ENCODE measurements at regions not wholly inside any gene's neighbourhood (a gene's known extent, or its start where the extent isn't known, plus 50 kb on each side); places are given as distances from the start of the nearest gene placed in this dataset.

- DNase-seq = no peak
These were observed 1458.7 kb downstream of the AACS start for GRCh38 chr12:126523891-126524290.

DNA sequence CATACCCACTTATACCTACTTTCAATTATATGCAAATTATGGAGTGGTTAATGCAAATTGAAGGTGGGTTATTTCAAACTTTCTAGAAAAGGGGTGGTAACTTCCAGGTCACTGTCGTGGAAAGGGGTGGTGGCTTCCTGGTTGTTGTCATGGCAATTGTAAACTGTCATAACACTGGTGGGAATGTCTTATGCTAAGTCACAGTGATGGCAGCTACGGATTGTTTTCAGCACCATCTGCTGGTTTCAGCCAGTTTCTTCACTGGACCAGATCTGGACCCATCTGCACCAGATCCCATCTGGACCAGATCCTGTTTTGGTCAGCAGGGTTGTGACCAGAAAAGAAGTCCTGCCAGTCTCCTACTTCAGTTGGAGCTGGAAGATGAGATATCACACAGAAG, 1469.3 kb downstream of the AACS start:
- DNase-seq = no peak

DNA sequence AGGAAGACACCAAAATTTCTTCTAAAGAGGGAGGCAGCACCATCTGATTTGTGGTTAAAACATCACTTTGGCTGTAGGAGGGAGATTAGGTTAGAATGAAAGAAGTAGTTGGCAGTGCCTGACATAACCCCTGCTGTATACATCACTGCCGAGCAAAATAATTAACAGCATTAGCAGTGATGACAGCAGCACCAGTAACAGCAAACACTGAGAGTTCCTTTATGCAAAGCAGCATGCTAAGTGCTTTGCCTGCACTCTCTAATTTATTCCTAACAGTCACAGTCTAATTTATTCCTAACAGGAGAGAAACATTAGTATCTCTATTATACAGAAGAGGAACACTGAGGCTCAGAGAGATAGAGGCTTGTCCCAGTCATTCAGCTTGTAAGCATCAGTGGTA, 1469.7 kb downstream of the AACS start:
- DNase-seq = no peak

GRCh38 chr12:126535971-126536370, 1470.7 kb downstream of the AACS start:
- DNase-seq = no peak

DNA sequence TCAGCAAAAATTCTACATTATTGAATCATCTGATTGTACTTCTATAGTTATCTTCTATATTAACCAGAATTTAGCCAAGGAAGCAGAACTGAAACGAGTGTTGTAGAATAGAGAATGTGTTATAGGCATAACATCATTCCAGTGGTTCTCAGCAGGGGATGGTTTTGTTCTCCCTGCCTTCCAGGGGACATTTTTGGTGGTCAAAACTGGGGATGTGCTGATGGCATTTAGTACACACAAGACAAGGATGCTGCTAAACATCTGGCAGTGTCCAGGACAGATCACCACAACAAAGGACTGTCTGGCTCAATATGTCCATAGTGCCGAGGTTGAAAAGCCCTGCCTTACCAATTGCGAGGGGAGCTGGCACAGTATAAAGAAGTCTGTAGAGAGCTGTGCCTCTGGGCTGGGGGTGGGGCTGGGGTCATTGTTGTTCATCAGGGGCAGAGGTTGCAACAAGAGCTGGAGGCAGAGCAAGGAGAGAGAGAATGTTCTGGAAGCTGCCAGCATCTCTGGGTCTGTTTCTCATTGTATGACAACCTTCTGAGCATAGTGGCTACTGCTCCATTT, 1472.8 kb downstream of the AACS start:
- DNase-seq = no peak

- DNase-seq = no peak
These were observed 1473.7 kb downstream of the AACS start for GRCh38 chr12:126538888-126539287.

DNA sequence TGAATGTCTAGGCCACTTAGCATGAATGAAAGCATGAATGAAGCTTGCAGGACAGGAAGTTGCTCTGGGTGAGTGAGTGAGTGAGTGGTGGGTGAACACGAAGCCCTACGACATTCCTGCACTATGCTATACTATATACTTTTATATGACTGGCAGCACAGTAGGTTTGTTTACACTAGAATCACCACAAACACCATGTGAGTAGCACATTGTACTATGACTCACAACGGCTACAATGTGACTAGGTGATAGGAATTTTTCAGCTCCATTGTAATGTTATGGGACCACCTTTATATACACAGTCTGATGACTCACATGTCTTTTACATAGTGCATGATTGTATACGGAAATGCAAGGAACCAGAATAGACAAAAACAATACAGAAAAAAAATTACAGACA, 1480.2 kb downstream of the AACS start:
- DNase-seq = no peak

DNA sequence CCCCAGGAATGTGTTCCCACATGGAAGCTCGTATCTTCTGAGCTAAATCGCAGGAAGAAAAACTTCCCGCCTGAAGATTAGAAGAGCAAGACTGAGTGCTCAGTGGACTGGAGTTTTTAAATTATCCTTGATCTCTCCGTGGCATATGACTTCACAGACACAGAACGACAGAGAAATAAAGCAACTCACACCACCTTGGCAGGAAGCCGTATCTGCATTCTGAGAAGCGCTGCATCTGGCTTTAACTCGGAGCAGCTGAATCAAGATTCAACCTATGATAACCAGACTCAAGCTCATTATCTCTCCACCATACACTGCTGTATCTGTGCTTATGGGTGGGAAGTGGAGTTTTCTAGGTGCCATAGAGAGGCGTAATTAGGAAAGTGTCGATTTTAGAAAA, 1482.7 kb downstream of the AACS start:
- DNase-seq = peak; percentile 43

DNA sequence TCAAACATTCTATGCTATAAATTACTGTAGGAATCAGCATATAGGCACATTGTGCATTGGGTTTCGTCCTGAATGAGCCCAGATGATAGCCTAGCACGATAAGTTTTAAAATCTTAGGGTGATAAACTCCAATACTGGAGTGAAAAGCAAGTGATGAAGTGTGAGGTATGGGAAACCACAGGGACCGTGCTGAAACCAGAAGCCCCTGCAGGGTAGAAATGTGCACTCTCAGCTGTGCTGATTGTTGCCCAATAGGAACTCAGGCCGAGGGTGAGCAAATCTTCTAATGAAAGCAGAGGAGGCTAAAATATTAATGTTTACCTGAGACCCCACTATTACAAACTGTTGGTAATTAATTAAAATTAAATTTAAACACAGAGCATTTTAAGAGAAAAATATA, 1486.6 kb downstream of the AACS start:
- no peak for DNase-seq

GRCh38 chr12:126554625-126555024, 1489.4 kb downstream of the AACS start:
- no peak for DNase-seq

DNA sequence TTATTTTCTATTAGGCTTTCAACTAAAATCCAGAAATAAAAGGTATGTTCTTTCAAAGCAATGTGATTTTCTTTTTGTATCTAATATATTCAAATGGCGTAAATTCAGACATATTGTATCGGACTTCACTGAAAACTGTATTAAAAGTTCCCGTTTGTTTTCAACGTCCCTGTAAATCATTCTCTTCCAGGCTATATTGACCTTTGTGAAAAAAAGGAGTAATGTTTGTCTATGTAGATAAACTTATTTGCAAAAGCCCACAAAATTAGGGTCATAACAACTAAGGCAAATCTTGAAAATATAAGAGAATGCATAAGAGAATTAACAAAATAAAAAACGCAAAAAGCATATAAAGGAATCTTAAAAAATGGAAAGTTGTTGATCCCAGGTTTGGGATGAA, 1492.4 kb downstream of the AACS start:
- no peak for DNase-seq

- no peak for DNase-seq
These were observed 1493.0 kb downstream of the AACS start for GRCh38 chr12:126558219-126558618.

DNA sequence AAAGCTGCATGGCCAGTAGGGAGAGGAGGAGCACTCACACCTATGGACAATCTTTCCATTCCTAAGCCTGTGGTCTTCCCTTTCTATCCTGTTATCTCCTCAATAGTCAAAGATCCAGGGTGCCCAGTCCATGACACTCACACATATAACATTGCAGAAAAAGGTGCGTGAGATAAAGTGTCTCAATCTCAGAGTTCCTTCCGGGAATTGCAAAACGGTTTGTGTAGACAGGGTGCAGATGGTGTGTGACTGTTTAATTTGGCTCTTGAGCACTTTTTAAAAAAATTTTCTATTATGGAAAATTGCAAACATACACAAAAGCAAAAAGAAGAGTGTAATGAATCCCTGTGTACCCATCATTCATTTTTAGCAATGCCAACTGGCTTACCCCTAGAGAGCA, 1493.6 kb downstream of the AACS start:
- no peak for DNase-seq

DNA sequence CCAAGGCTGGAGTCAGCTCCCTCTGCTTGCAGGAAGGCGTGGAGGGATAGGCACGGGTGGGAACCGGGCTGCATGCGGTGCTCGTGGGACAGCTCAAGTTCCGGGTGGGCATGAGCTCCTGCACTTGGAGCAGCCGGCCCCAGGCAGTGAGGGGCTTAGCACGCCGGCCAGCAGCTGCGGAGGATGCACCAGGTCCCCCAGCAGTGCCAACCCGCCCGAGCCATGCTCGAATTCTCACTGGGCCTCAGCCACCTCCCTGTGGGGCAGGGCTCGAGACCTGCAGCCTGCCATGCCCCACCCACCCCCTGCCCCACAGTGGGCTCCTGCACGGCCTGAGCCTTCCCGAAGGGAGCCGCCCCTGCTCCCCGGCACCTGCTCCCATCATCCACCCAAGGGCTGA, 1501.8 kb downstream of the AACS start:
- no peak for DNase-seq

DNA sequence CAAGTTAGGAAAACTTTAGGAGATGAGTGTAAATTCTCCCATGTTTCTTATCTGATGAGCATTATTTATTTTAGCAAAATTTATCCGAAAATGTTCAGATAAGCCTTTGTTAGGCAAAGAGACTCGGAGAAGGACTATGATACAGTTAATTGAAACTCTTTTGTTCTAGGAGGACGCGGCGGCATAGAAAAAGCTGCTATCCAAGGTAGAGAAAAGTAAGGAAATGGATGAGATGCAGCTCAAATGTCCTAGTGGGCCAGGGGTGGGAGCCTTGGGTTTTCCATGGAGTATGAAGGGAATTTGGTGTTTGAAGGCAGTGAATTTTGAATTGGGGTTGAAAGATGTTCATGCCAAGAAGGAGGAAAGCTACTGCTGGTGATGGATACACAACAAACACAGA, 1504.5 kb downstream of the AACS start:
- DNase-seq = no peak

DNA sequence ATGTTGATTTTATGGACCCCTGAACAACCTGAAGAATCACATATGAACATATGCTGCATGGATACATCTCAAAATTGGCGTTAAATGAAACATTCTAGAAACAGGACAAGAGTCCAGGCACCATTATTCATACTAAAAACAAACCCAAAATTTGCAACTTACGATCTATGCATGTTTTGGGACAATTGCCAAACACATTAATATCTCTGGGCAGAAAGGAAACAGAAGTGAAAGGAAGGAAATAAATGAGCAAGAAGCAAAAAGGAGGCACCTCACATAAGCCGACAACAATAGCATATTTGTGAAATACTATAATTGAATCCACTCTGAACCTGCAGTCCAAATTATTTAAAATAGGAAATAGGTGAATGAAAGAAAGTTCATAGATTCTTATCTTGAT, 1505.3 kb downstream of the AACS start:
- no peak for DNase-seq

GRCh38 chr12:126572170-126572569, 1506.9 kb downstream of the AACS start:
- DNase-seq = no peak

- no peak for DNase-seq
These were observed 1516.4 kb downstream of the AACS start for GRCh38 chr12:126581655-126582054.

DNA sequence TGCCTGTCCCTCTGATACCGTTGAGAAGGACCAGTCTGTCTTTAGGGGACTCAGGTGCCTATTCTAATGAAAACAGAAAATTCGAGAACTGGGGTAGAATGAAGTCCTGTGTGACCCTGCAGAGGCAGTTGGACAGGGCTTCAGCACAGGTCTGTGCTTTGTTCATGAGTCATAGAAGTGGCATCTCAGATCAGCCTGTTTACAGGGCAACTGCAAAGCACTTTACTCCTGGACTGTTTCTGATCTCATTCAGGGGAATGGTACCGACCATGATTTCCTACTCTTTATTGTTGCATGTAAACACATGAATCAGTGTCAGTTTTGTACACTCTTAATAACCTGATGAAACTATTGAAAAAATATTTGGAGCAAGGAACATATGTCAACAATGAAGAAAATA, 1517.0 kb downstream of the AACS start:
- no peak for DNase-seq

- no peak for DNase-seq
These were observed 1523.5 kb downstream of the AACS start for GRCh38 chr12:126588586-126589249.

DNA sequence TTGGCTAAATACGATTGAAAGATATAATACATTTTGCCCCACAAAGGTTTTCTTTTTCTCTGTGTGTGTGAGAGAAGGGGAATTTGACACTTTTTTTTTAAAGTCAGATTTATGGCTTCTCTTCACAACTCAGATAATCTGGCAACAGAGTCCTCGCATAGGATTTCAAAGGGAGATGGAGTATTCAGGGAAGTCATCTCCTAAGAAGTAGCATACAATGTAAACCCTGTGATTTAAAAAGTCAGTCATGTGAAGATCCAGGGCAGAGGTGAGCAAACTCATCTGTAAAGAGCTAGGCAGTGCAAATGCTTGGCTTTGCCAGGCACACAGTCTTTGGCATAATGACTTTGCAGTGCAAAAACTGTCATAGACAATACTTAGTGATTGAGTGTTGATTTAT, 1526.3 kb downstream of the AACS start:
- no peak for DNase-seq

DNA sequence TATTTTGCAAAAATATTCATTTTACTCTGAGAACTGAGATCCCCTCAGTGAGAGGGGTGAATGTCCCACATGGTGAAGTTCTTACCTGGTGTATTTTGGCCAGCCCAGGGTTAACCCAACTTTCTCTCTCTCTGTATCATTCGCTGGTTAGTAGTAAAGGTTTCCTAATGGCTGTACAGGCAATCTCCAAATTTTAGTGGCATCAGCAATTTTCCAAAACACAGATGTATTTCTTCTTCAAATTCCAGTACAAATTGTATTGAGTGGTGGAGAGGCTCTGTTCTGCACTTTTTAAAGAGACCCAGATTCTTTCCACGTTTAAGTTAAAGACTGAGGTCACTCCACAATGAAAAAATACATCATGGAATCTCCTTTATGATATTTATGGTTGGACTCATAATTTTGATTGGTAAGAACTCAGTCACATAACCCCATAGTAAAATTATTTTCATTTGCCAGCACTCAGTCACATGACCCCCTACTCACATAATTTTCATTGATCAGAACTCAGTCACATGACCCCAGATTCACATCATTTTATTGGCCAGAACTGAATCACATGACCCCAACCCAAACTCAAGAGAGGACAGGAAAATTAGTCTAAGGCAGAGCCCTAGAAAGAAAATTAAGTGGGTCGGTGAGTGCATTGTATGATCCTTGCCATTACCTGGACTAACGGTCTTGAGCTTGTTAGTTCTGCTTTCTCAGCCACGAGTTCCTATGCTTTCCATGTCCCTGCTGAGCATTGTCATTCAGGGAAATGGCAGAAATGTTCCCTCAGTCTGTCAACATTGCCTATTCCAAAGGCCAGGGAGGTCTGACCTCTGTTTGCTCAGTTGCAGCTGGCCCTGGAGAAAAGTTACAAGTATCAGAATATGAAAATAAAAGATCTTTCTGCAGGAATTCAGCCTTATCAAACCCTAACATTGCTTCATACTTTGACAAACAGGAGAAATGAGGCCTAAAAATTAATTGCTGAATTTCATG, 1536.2 kb downstream of the AACS start:
- no peak for DNase-seq

DNA sequence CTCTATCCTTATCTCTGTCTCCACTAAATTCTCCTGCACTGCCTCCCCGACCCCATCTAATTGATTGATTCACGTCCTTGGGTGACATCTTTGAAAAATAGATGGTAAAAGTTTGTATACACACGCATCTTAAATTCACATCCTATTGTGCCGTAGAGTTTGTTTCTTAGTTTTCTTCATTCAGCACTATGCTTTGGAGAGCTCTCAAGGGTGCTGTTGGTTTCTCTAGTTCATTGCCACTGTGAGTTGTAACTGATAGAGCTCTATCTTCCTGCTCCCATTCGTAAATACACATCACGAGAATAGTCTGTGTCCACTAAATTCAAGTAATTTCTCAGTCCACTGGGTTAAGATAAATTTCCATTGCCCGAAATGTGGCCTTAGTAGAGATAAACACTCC, 1537.4 kb downstream of the AACS start:
- DNase-seq = no peak
